Adrenal gland (tissue), 9 donors: ENCODE measurements at regions not wholly inside any gene's neighbourhood (a gene's known extent, or its start where the extent isn't known, plus 50 kb on each side); places are given as distances from the start of the nearest gene placed in this dataset.

Experiments
- DNase-seq, 7 donors: peaks; one replicate each; pipeline ENCODE4 v3.0.0-alpha.2; 2019 to 2020
- H3K27ac ChIP-seq, 5 donors: fragments of 200-600 bp; sonication (generic) in 4 of 5; 1 replicate in 3 of 5; 2 replicates in 2 of 5; pipeline versions ENCODE4 v1.5.1 to v1.8.0; 2016 to 2020; ENCODE audit warnings: mild to moderate bottlenecking in 1 of 5
- H3K27me3 ChIP-seq: fragments of 200-600 bp; 2 replicates; pipeline ENCODE4 v1.8.0; 2021
- H3K36me3 ChIP-seq, 2 donors: fragments of 200-600 bp; replicated peaks in 1 of 2; 1 replicate in 1 of 2; 2 replicates in 1 of 2; pipeline versions ENCODE4 v1.5.1 to v1.8.0; 2018 to 2022
- H3K4me1 ChIP-seq, 2 donors: fragments of 200-600 bp; replicated peaks in 1 of 2; 1 replicate in 1 of 2; 2 replicates in 1 of 2; pipeline versions ENCODE4 v1.5.1 to v1.8.0; 2018 to 2021
- H3K4me3 ChIP-seq, 4 donors: fragments of 200-600 bp; sonication (generic) in 3 of 4; one replicate each; pipeline ENCODE4 v1.5.1; 2016 to 2018
- H3K9me3 ChIP-seq, 3 donors: fragments of 200-600 bp; sonication (generic) in 1 of 3; replicated peaks in 1 of 3; 1 replicate in 2 of 3; 2 replicates in 1 of 3; pipeline versions ENCODE4 v1.5.1 to v1.8.0; 2016 to 2021
- POLR2A ChIP-seq, 2 donors: fragments of 450-650 bp; IDR thresholded peaks; one replicate each; pipeline ENCODE4 v1.6.1; 2017; ENCODE audit warnings: antibody characterized with exemption in 2 of 2, mild to moderate bottlenecking in 2 of 2, moderate library complexity in 1 of 2
- WGBS, 4 donors: extraction: QIAGEN DNeasy Blood & Tissue Kit in 2 of 4; methylation state at CpG; one replicate each; pipeline versions ENCODE4 v1.1.5 to v1.1.7; 2013 to 2017; 5-methylcytosine and 5-hydroxymethylcytosine counted together
- intact Hi-C, 2 donors: fragments of 100-400 bp; cut with DNase I; formaldehyde crosslinking; loops; one replicate each; pipeline versions ENCODE4 v1.14.1 to v1.15.0; 2022 to 2023
- TF ChIP-seq, protein P1 (sequence below), 6 experiments: fragments of 450-650 bp in 4 of 6; fragments of 200-600 bp in 2 of 6; sonication (generic) in 1 of 6; IDR thresholded peaks; 1 replicate in 5 of 6; 2 replicates in 1 of 6; pipeline versions ENCODE4 v1.5.1 to v1.8.0; 2016 to 2021; ENCODE audit warnings: antibody characterized with exemption in 6 of 6, mild to moderate bottlenecking in 2 of 6, moderate library complexity in 1 of 6
- donor health status: healthy with polysubstance abuse.
- donor health status: Bipolar disorder and iron deficiency.
- donor health status: DM: yes; HTN: yes; CAD: no.
- donor health status: DM: no; HTN: no; CAD: no.
- donor health status: DM: no; HTN: no; CAD: no.

DNA sequence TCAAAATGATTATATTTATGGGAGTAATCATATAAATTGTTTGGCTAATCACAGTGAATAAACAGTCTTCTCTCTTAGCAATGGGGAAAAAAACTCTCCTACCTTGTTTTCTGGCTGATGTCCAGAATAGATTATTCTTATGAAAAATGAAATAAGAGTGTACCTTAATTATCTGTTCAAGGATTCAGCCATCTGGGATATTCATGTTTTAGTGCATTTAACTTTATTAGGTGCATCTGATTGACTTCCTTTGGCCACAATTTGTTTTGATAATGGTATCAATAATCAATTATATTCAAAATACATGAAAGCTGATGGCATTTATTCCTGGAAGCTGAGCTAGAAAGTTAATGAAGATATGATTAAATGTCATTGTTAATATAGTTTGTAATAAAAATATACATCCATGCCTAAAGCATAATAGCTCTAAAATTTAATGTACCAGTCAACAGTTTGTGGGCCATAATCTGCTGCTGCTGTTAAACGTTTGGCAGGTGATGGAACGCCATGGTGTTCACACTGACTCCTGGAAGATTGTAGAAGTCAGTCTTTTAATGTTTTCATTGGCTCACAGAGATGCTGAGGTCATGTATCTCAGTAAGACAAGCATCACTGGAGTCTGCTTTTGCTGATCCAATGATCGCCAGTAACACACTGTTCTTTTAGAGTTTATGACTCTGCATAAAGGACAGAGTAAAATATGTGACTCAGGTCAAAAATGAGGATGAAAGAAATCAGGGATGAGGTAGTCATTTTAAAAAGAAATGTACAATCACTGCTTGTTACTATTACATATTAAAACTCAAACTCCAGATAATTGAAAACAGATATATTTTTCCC is 105.8 kb downstream of the ISL1 start:
- Histone ChIP-seq H3K4me3 (no peak overlapping the region), H3K4me1 (no peaks in the 10 kb centered on the region), H3K27me3 (no peaks in the 10 kb centered on the region), H3K36me3 (no peaks in the 10 kb centered on the region), H3K27ac (no peak overlapping the region), H3K9me3 (no peaks in the 10 kb centered on the region)
- 42 to 58% (median 54%) methylated on average over 3 of the region's 3 CpGs for WGBS, 4 donors
- TF ChIP-seq POLR2A (IDR thresholded peaks at IDR 0.05): no peak
- TF ChIP-seq, protein P1, sequence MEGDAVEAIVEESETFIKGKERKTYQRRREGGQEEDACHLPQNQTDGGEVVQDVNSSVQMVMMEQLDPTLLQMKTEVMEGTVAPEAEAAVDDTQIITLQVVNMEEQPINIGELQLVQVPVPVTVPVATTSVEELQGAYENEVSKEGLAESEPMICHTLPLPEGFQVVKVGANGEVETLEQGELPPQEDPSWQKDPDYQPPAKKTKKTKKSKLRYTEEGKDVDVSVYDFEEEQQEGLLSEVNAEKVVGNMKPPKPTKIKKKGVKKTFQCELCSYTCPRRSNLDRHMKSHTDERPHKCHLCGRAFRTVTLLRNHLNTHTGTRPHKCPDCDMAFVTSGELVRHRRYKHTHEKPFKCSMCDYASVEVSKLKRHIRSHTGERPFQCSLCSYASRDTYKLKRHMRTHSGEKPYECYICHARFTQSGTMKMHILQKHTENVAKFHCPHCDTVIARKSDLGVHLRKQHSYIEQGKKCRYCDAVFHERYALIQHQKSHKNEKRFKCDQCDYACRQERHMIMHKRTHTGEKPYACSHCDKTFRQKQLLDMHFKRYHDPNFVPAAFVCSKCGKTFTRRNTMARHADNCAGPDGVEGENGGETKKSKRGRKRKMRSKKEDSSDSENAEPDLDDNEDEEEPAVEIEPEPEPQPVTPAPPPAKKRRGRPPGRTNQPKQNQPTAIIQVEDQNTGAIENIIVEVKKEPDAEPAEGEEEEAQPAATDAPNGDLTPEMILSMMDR (IDR thresholded peaks at IDR 0.05): no peak
- DNase-seq: no peak
- intact Hi-C loops: no loop called here

DNA sequence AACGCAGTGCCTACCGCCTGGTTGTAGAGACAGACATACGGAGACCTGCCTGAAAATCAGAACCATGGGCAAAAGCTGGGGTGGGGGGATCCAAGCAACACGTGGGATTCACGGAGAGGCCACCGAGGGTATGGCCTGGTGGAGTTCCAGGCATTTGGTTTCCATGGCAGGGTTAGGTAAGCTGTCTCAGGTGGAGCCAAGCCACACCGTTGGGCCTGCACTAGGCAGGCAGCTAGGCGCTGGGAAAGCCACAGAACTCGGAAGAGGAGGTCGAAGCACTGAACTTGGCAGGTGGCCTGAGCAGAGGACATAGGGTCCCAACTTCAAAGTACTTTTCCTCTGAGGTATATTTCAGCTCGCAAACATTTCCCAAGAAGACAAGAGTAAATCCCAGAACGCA is 111.6 kb downstream of the ISL1 start:
- Histone ChIP-seq H3K9me3 (no peaks in the 10 kb centered on the region), H3K4me3 (no peak overlapping the region), H3K27ac (no peak overlapping the region), H3K4me1 (no peaks in the 10 kb centered on the region), H3K27me3 (no peaks in the 10 kb centered on the region), H3K36me3 (no peaks in the 10 kb centered on the region)
- DNase-seq: no peak
- intact Hi-C loops: no loop called here
- TF ChIP-seq, protein P1 (IDR thresholded peaks at IDR 0.05): no peak
- TF ChIP-seq POLR2A (IDR thresholded peaks at IDR 0.05): no peak
- 82 to 89% (median 84%) methylated on average over 12 of the region's 12 CpGs for WGBS, 4 donors

DNA sequence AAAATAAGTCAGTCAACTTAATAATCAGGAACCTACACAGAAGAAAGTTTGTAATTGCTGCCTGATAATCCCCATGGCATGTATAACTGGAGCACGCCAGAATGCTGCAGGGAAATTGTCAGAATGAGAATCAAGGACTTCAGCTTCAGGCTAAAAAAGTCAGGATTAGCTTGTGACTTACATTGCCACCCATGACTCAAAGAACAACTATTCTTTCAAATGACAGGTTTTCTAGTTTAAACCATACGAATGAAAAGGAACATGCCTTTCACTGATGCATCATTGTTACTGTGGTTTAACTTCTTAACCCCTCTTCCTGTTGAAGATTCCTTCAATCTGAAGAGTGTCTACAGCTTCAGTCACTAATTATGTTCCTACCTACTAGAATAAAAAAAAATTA is 112.4 kb downstream of the ISL1 start:
- no peaks in the 10 kb centered on the region for H3K9me3 ChIP-seq
- no peaks in the 10 kb centered on the region for H3K4me1 ChIP-seq
- TF ChIP-seq POLR2A (IDR thresholded peaks at IDR 0.05): no peak
- TF ChIP-seq, protein P1 (IDR thresholded peaks at IDR 0.05): no peak
- 32 to 41% (median 37%) methylated on average over 2 of the region's 2 CpGs for WGBS, 4 donors
- no peaks in the 10 kb centered on the region for H3K27me3 ChIP-seq
- intact Hi-C loops: no loop called here
- no peak overlapping the region for H3K27ac ChIP-seq
- DNase-seq: no peak
- H3K4me3 ChIP-seq: no peak overlapping the region
- no peaks in the 10 kb centered on the region for H3K36me3 ChIP-seq

DNA sequence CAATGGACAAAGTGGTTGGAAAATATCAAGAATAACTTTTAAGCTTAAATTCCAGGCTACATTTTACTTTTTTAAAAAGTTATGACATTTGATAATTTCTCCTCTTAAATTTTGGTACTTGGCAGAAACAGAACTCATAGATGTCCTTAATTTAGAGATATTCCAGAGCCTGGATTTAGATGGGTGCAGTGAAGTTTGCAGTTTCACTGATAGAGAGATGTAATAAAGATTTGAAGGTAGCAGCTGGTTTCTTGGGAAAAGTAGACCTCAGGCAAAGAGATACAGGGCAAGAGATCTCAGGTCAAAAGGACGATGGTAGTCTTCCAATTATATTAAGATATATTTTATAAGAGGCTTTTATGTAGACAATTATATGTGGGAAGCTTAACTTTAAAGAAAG is 134.6 kb downstream of the ISL1 start:
- Histone ChIP-seq H3K27ac (no peak overlapping the region), H3K9me3 (no peaks in the 10 kb centered on the region), H3K36me3 (no peaks in the 10 kb centered on the region), H3K4me1 (no peaks in the 10 kb centered on the region), H3K4me3 (no peak overlapping the region), H3K27me3 (no peaks in the 10 kb centered on the region)
- intact Hi-C loops: no loop called here
- TF ChIP-seq POLR2A (IDR thresholded peaks at IDR 0.05): no peak
- TF ChIP-seq, protein P1 (IDR thresholded peaks at IDR 0.05): no peak
- 49 to 62% (median 55%) methylated on average over 1 of the region's 1 CpG for WGBS, 4 donors
- no peak for DNase-seq
